Neural progenitor cell (in vitro differentiated cells): ENCODE measurements at regions not wholly inside any gene's neighbourhood (a gene's known extent, or its start where the extent isn't known, plus 50 kb on each side); places are given as distances from the start of the nearest gene placed in this dataset.

Experiments used
- DNase-seq: peaks from one replicate; pipeline ENCODE4 v3.0.0-alpha.2; 2016; ENCODE audit warnings: low spot score
- H2AFZ ChIP-seq: fragments of 200-600 bp; sonication (generic); replicated peaks from 2 replicates; pipeline ENCODE4 v1.6.1; 2016; ENCODE audit warnings: antibody characterized with exemption
- H3F3A ChIP-seq: fragments of 200-600 bp; sonication (generic); 2 replicates; pipeline ENCODE4 v1.6.1; 2016; ENCODE audit warnings: antibody characterized with exemption, low read depth
- H3K27ac ChIP-seq: fragments of 200-600 bp; sonication (generic); 2 replicates; pipeline ENCODE4 v1.5.1; 2016; ENCODE audit warnings: mild to moderate bottlenecking
- H3K27me3 ChIP-seq: fragments of 200-600 bp; sonication (generic); 2 replicates; pipeline ENCODE4 v1.6.1; 2016; ENCODE audit warnings: mild to moderate bottlenecking, moderate library complexity
- H3K36me3 ChIP-seq: fragments of 200-600 bp; sonication (generic); 2 replicates; pipeline ENCODE4 v1.5.1; 2016
- H3K4me1 ChIP-seq: fragments of 200-600 bp; sonication (generic); 2 replicates; pipeline ENCODE4 v1.6.1; 2016; ENCODE audit warnings: mixed run types
- H3K4me2 ChIP-seq: fragments of 200-600 bp; sonication (generic); 2 replicates; pipeline ENCODE4 v1.6.1; 2016
- H3K4me3 ChIP-seq: fragments of 200-600 bp; sonication (generic); 2 replicates; pipeline ENCODE4 v1.5.1; 2016
- H3K79me2 ChIP-seq: fragments of 200-600 bp; sonication (generic); 2 replicates; pipeline ENCODE4 v1.6.1; 2016; ENCODE audit warnings: low read depth
- H3K9ac ChIP-seq: fragments of 200-600 bp; sonication (generic); 2 replicates; pipeline ENCODE4 v1.6.1; 2016
- H3K9me3 ChIP-seq: fragments of 200-600 bp; sonication (generic); 2 replicates; pipeline ENCODE4 v1.5.1; 2016; ENCODE audit warnings: low read depth
- H4K20me1 ChIP-seq: fragments of 200-600 bp; sonication (generic); 2 replicates; pipeline ENCODE4 v1.6.1; 2016; ENCODE audit warnings: low read depth
- H3K27ac Mint-ChIP-seq: 3 replicates; pipeline ENCODE4 v1.8.0; 2021; ENCODE audit warnings: mixed read lengths
- H3K27me3 Mint-ChIP-seq: 2 replicates; pipeline ENCODE4 v1.8.0; 2022; ENCODE audit warnings: low read depth, mild to moderate bottlenecking, inconsistent platforms, moderate library complexity, mixed read lengths; ENCODE audit not compliant: insufficient read depth
- H3K36me3 Mint-ChIP-seq: 3 replicates; pipeline ENCODE4 v1.8.0; 2021; ENCODE audit warnings: mixed read lengths
- H3K4me1 Mint-ChIP-seq: 3 replicates; pipeline ENCODE4 v1.8.0; 2021; ENCODE audit warnings: mixed read lengths
- H3K4me3 Mint-ChIP-seq: 3 replicates; pipeline ENCODE4 v1.8.0; 2021; ENCODE audit warnings: mild to moderate bottlenecking, moderate library complexity, mixed read lengths
- H3K9me3 Mint-ChIP-seq: 3 replicates; pipeline ENCODE4 v1.8.0; 2020; ENCODE audit warnings: mixed read lengths
- CTCF ChIP-seq: fragments of 200-600 bp; sonication (generic); IDR thresholded peaks from 2 replicates; pipeline ENCODE4 v1.5.1; 2017; ENCODE audit warnings: antibody characterized with exemption, mild to moderate bottlenecking
- EZH2 ChIP-seq: fragments of 200-600 bp; sonication (generic); IDR thresholded peaks from 2 replicates; pipeline ENCODE4 v1.6.1; 2017; ENCODE audit warnings: antibody characterized with exemption, mild to moderate bottlenecking, moderate library complexity
- EZH2phosphoT487 ChIP-seq: fragments of 200-600 bp; sonication (generic); IDR thresholded peaks from 2 replicates; pipeline ENCODE4 v1.6.1; 2017; ENCODE audit warnings: antibody characterized with exemption

GRCh38 chr6:170068496-170068895 lies 222.4 kb downstream of the DLL1 start:
- H3K79me2 ChIP-seq = no peaks in the 10 kb centered on the region
- H3K27ac Mint-ChIP-seq = no peak overlapping the region
- no peaks in the 10 kb centered on the region for H3K27me3 ChIP-seq
- no peak for DNase-seq
- H3K4me3 Mint-ChIP-seq = no peak overlapping the region
- H3K4me3 ChIP-seq = no peak overlapping the region
- no peak for TF ChIP-seq CTCF
- no peak for TF ChIP-seq EZH2
- TF ChIP-seq EZH2phosphoT487 = no peak
- peaks cover 18% of the 10 kb centered on the region for H3K9me3 ChIP-seq
- H3K9ac ChIP-seq = no peak overlapping the region
- H3K4me2 ChIP-seq = no peak overlapping the region
- no peak overlapping the region for H3K27ac ChIP-seq
- H3K27me3 Mint-ChIP-seq = peaks cover 2% of the 10 kb centered on the region
- peaks cover 15% of the 10 kb centered on the region for H3K4me1 Mint-ChIP-seq
- H3K36me3 Mint-ChIP-seq = no peaks in the 10 kb centered on the region
- H3K4me1 ChIP-seq = peaks cover 11% of the 10 kb centered on the region
- no peaks in the 10 kb centered on the region for H4K20me1 ChIP-seq
- H3K36me3 ChIP-seq = no peaks in the 10 kb centered on the region
- H2AFZ ChIP-seq = no peak overlapping the region
- H3K9me3 Mint-ChIP-seq = peaks cover 26% of the 10 kb centered on the region
- no peaks in the 10 kb centered on the region for H3F3A ChIP-seq

GRCh38 chr6:170067923-170068360 lies 222.9 kb downstream of the DLL1 start:
- Histone ChIP-seq H3K36me3 (no peaks in the 10 kb centered on the region), H3K9ac (no peak overlapping the region), H3K4me2 (no peak overlapping the region), H3K27ac (no peak overlapping the region), H4K20me1 (no peaks in the 10 kb centered on the region), H3F3A (no peaks in the 10 kb centered on the region), H3K79me2 (no peaks in the 10 kb centered on the region), H3K27me3 (no peaks in the 10 kb centered on the region), H2AFZ (no peak overlapping the region), H3K4me1 (peaks cover 11% of the 10 kb centered on the region), H3K4me3 (no peak overlapping the region), H3K9me3 (peaks cover 18% of the 10 kb centered on the region)
- no peak for TF ChIP-seq EZH2
- no peak for TF ChIP-seq CTCF
- TF ChIP-seq EZH2phosphoT487 = no peak
- H3K36me3 Mint-ChIP-seq = no peaks in the 10 kb centered on the region
- DNase-seq = no peak
- no peak overlapping the region for H3K4me3 Mint-ChIP-seq
- peaks cover 26% of the 10 kb centered on the region for H3K9me3 Mint-ChIP-seq
- H3K27ac Mint-ChIP-seq = no peak overlapping the region
- peaks cover 2% of the 10 kb centered on the region for H3K27me3 Mint-ChIP-seq
- H3K4me1 Mint-ChIP-seq = peaks cover 15% of the 10 kb centered on the region

GRCh38 chr6:170067181-170067641 lies 223.7 kb downstream of the DLL1 start:
- Mint-ChIP-seq H3K4me3 (no peak overlapping the region), H3K27ac (peak overlapping the region; percentile 16), H3K27me3 (peaks cover 2% of the 10 kb centered on the region), H3K4me1 (peaks cover 19% of the 10 kb centered on the region), H3K36me3 (no peaks in the 10 kb centered on the region), H3K9me3 (peaks cover 26% of the 10 kb centered on the region)
- H4K20me1 ChIP-seq = no peaks in the 10 kb centered on the region
- no peaks in the 10 kb centered on the region for H3K27me3 ChIP-seq
- no peak overlapping the region for H3K9ac ChIP-seq
- DNase-seq = peak; percentile 50
- no peak overlapping the region for H3K27ac ChIP-seq
- TF ChIP-seq EZH2 (no peak), CTCF (peak; percentile 8)
- no peaks in the 10 kb centered on the region for H3K36me3 ChIP-seq
- H3K79me2 ChIP-seq = no peaks in the 10 kb centered on the region
- H3K9me3 ChIP-seq = peaks cover 18% of the 10 kb centered on the region
- H3K4me1 ChIP-seq = peaks cover 11% of the 10 kb centered on the region
- H3K4me3 ChIP-seq = no peak overlapping the region
- H2AFZ ChIP-seq = no peak overlapping the region
- no peaks in the 10 kb centered on the region for H3F3A ChIP-seq
- no peak overlapping the region for H3K4me2 ChIP-seq
